Mucosa of rectum (tissue), 2 donors: ENCODE measurements at regions not wholly inside any gene's neighbourhood (a gene's known extent, or its start where the extent isn't known, plus 50 kb on each side); places are given as distances from the start of the nearest gene placed in this dataset.
"Not testable (repeated sequence)": the region's sequence is repeated elsewhere in the genome, so short reads cannot be mapped to it uniquely, and the experiment has no call there.

Source experiments
- H3K27ac ChIP-seq, 2 donors: one replicate each; pipeline ENCODE4 v1.7.0; 2013; ENCODE audit warnings: inconsistent platforms in 2 of 2, low read depth in 2 of 2, low read length in 2 of 2
- H3K27me3 ChIP-seq, 2 donors: one replicate each; pipeline ENCODE4 v1.7.0; 2013; ENCODE audit warnings: low read length in 2 of 2; ENCODE audit not compliant: control insufficient read depth in 2 of 2, insufficient read depth in 2 of 2
- H3K36me3 ChIP-seq, 2 donors: one replicate each; pipeline ENCODE4 v1.7.0; 2013; ENCODE audit warnings: low read length in 2 of 2; ENCODE audit not compliant: control insufficient read depth in 2 of 2, insufficient read depth in 2 of 2
- H3K4me1 ChIP-seq, 2 donors: one replicate each; pipeline ENCODE4 v1.7.0; 2013; ENCODE audit warnings: low read length in 2 of 2, mild to moderate bottlenecking in 1 of 2; ENCODE audit not compliant: control insufficient read depth in 2 of 2, insufficient read depth in 2 of 2
- H3K4me3 ChIP-seq, 2 donors: one replicate each; pipeline ENCODE4 v1.7.0; 2013; ENCODE audit warnings: low read length in 2 of 2
- H3K9ac ChIP-seq, 2 donors: one replicate each; pipeline ENCODE4 v1.7.0; 2013; ENCODE audit warnings: low read length in 2 of 2, low read depth in 1 of 2, mild to moderate bottlenecking in 1 of 2
- H3K9me3 ChIP-seq, 2 donors: one replicate each; pipeline ENCODE4 v1.7.0; 2013; ENCODE audit warnings: low read length in 2 of 2; ENCODE audit not compliant: control insufficient read depth in 2 of 2
- donor health status: healthy.
- donor health status: Normal muscosa, but diverticular disease.

DNA sequence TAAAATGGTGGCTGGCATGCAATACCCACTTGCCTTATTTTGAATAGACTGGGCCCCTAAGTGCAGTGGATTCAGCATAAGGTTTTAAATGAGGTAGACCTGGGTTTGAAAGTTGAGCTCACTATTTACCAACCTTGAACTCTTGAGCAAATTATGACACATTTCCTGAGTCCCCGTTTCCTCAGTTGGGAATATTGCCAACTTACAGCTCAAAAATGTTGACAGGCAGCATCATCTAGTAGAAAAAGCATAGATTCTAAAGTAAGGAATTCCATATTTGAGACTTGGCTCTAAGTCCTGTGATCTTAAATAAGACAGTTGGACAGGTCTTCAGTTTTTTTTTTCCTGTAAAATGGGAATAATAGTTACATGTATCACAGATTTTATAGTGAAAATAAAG, 305.5 kb downstream of the ACTR3B start:
- Histone ChIP-seq H3K4me1 (no peaks in the 10 kb centered on the region), H3K27ac (no peak overlapping the region), H3K36me3 (no peaks in the 10 kb centered on the region)

DNA sequence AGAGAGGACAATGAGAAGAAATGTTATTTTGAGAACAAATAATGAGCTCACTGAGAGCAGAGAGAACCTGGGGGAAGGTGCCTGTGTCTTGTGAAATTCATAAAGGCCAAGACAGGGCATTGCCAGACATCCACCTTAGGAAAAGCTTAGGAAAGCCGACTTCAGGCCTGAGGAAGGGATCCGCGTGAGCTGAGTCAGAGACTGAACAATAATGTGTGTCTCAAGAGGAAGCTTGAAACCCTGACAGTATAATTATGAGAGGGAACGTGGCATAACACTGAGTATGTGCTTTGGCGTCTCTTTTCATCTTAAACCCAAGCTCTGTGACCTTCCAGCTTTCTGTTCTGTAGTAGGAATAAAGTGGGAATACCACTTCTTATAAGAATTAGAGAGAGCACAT, 307.2 kb downstream of the ACTR3B start:
- Histone ChIP-seq H3K4me3 (no peak overlapping the region), H3K36me3 (no peaks in the 10 kb centered on the region), H3K27me3 (no peaks in the 10 kb centered on the region), H3K27ac (no peak overlapping the region), H3K9me3 (no peaks in the 10 kb centered on the region), H3K4me1 (no peaks in the 10 kb centered on the region), H3K9ac (no peak overlapping the region)

More for the DNA sequence above, 305.5 kb downstream of the ACTR3B start:
- Histone ChIP-seq H3K9ac (no peak overlapping the region), H3K9me3 (no peaks in the 10 kb centered on the region), H3K4me3 (no peak overlapping the region), H3K27me3 (no peaks in the 10 kb centered on the region)

GRCh38 chr7:153070141-153070540, 310.6 kb downstream of the ACTR3B start:
- Histone ChIP-seq H3K9me3 (no peaks in the 10 kb centered on the region), H3K27ac (no peak overlapping the region), H3K27me3 (no peaks in the 10 kb centered on the region), H3K4me1 (no peaks in the 10 kb centered on the region), H3K36me3 (no peaks in the 10 kb centered on the region), H3K9ac (no peak overlapping the region), H3K4me3 (no peak overlapping the region)

- Histone ChIP-seq H3K9ac (no peak overlapping the region), H3K9me3 (no peaks in the 10 kb centered on the region), H3K27ac (no peak overlapping the region), H3K27me3 (no peaks in the 10 kb centered on the region), H3K36me3 (no peaks in the 10 kb centered on the region), H3K4me3 (no peak overlapping the region), H3K4me1 (no peaks in the 10 kb centered on the region)
Measured at GRCh38 chr7:153072806-153073205, 313.3 kb downstream of the ACTR3B start.

GRCh38 chr7:153076289-153076688, 316.7 kb downstream of the ACTR3B start:
- not testable (repeated sequence) for H3K4me1 ChIP-seq, H3K9me3 ChIP-seq, H3K36me3 ChIP-seq, H3K27me3 ChIP-seq, H3K9ac ChIP-seq, H3K27ac ChIP-seq, H3K4me3 ChIP-seq

- H3K36me3 ChIP-seq, result no peaks in the 10 kb centered on the region
- H3K27ac ChIP-seq, result no peak overlapping the region
- H3K4me3 ChIP-seq, result no peak overlapping the region
- H3K4me1 ChIP-seq, result no peaks in the 10 kb centered on the region
- H3K27me3 ChIP-seq, result no peaks in the 10 kb centered on the region
- H3K9ac ChIP-seq, result no peak overlapping the region
- H3K9me3 ChIP-seq, result no peaks in the 10 kb centered on the region
Measured at GRCh38 chr7:153081496-153081895, 321.9 kb downstream of the ACTR3B start.

DNA sequence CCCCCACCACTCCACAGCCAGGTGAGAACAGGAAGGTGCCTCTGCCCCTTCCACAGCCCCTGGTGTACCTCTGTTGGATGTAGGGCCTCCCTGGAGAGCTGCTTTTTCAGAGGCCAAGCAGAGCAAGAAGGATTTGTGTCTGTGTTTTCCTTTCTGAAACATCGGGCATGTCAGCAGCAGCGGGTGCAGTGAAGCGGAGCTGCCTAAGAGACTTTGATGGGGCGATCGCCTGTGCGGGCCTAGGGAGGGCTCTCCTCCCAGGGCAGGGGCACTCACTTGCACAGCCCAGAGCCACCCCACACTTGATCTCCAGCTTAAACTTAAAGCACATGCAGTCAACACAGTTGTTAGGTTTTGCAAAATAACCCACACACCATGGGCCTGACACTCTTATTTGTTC, 324.7 kb downstream of the ACTR3B start:
- H3K4me3 ChIP-seq, result no peak overlapping the region
- H3K9ac ChIP-seq, result no peak overlapping the region
- no peak overlapping the region for H3K27ac ChIP-seq
- H3K9me3 ChIP-seq, result no peaks in the 10 kb centered on the region
- H3K36me3 ChIP-seq, result no peaks in the 10 kb centered on the region
- no peaks in the 10 kb centered on the region for H3K27me3 ChIP-seq
- no peaks in the 10 kb centered on the region for H3K4me1 ChIP-seq

- H3K9me3 ChIP-seq, result no peaks in the 10 kb centered on the region
- H3K4me1 ChIP-seq, result no peaks in the 10 kb centered on the region
- H3K27ac ChIP-seq, result no peak overlapping the region
- H3K9ac ChIP-seq, result no peak overlapping the region
- H3K36me3 ChIP-seq, result no peaks in the 10 kb centered on the region
- no peak overlapping the region for H3K4me3 ChIP-seq
- no peaks in the 10 kb centered on the region for H3K27me3 ChIP-seq
Measured at GRCh38 chr7:153087498-153087897, 327.9 kb downstream of the ACTR3B start.

DNA sequence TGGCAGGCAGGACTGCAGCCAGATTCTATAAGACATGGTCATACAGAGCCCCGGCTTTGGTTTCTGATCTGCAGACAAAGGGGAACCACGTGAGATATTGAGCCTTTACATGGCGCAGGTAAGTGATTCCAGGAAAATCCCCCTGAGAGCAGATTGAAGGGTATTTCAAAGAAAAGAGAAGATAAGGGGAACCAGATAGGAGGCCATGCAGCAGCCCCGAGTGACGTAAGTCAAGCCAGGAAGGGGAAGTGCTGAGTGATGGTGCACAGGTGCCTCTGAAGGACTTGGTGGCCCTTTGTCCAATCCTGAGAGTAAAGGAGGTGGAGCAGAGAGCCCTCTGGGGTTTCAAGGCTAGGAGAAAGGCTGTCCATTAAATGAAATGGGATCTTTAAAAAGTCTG, 329.0 kb downstream of the ACTR3B start:
- H3K4me1 ChIP-seq, result no peaks in the 10 kb centered on the region

DNA sequence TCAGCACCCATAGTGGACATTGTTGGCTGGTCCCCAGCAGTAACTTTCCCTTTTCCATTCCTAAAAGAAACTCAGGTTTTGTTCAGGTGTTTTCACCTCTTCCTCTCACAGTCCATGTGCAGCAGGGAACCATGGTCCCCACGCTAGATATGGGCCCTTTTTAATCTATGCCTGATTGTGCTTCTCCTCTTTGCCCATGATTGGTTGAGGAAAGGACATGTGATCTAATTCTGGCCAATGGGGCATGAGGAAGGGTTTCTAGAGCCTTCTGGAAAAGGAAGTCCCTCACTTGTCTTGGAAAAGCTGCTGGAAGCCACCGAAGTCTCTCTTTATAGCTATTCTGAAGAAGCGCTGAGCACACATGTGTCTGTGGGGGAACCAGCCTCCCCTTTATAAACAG, 330.7 kb downstream of the ACTR3B start:
- Histone ChIP-seq H3K4me1 (no peaks in the 10 kb centered on the region), H3K9me3 (no peaks in the 10 kb centered on the region), H3K9ac (no peak overlapping the region), H3K27me3 (no peaks in the 10 kb centered on the region), H3K36me3 (no peaks in the 10 kb centered on the region), H3K27ac (no peak overlapping the region), H3K4me3 (no peak overlapping the region)

More for the DNA sequence above, 329.0 kb downstream of the ACTR3B start:
- Histone ChIP-seq H3K4me3 (no peak overlapping the region), H3K27me3 (no peaks in the 10 kb centered on the region), H3K9ac (no peak overlapping the region), H3K27ac (no peak overlapping the region), H3K9me3 (no peaks in the 10 kb centered on the region), H3K36me3 (no peaks in the 10 kb centered on the region)

DNA sequence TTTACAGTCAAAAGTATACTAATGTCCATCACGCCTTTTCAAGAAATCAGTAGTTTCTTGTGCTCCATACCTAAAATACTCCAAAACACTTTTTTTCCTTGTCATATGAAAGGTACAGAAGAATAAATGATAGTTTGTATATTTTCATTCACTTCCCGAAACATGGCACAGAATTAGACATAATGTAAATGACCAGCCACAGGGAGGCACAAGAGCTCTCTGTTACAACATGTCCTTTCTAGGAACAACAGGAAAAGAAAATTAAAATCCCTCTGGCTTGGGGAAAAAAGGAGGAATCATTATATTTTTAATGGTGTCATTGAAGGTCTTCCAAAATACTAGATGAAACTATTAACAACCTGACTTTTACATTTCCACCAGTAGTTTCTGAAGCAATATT, 331.2 kb downstream of the ACTR3B start:
- Histone ChIP-seq H3K9ac (no peak overlapping the region), H3K27ac (no peak overlapping the region), H3K27me3 (no peaks in the 10 kb centered on the region), H3K36me3 (no peaks in the 10 kb centered on the region), H3K4me1 (no peaks in the 10 kb centered on the region), H3K9me3 (no peaks in the 10 kb centered on the region), H3K4me3 (no peak overlapping the region)
